ENCODE measurements at regions not wholly inside any gene's neighbourhood (a gene's known extent, or its start where the extent isn't known, plus 50 kb on each side); places are given as distances from the start of the nearest gene placed in this dataset.
"Not testable (repeated sequence)": the region's sequence is repeated elsewhere in the genome, so short reads cannot be mapped to it uniquely, and the experiment has no call there.

DNA sequence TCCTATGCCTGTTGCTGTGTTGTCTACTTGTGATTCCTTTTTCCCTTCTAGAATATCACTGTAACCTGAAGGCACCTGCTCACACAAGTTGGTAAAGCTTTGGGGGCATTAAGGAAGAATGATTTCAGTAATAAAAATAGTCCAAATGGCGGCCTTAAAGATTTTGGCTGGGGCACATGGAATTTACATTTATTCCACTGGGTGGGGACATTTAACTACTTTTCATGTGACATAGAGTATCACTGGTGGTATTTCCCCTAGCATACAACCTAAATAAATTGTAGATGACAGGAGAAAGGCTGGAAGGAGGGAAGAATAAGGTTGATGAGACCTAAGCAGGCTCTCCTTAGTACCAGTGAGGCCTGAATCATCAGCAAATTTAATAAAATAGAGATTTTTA, 121.8 kb upstream of the EDA2R start:
- no peaks in the 10 kb centered on the region for H3K9me3 ChIP-seq
- no peak overlapping the region for H3K4me3 ChIP-seq (ENCODE audit: low read depth in 1 of 2, low read length in 1 of 2)
- H3K36me3 ChIP-seq: no peaks in the 10 kb centered on the region
- no peaks in the 10 kb centered on the region for H3K4me1 ChIP-seq (ENCODE audit: control insufficient read depth in 1 of 2, insufficient read depth in 1 of 2, low read depth in 1 of 2, low read length in 1 of 2)
- H3K27me3 ChIP-seq: no peaks in the 10 kb centered on the region
- no peak overlapping the region for H3K27ac ChIP-seq
- TF ChIP-seq, protein P1, sequence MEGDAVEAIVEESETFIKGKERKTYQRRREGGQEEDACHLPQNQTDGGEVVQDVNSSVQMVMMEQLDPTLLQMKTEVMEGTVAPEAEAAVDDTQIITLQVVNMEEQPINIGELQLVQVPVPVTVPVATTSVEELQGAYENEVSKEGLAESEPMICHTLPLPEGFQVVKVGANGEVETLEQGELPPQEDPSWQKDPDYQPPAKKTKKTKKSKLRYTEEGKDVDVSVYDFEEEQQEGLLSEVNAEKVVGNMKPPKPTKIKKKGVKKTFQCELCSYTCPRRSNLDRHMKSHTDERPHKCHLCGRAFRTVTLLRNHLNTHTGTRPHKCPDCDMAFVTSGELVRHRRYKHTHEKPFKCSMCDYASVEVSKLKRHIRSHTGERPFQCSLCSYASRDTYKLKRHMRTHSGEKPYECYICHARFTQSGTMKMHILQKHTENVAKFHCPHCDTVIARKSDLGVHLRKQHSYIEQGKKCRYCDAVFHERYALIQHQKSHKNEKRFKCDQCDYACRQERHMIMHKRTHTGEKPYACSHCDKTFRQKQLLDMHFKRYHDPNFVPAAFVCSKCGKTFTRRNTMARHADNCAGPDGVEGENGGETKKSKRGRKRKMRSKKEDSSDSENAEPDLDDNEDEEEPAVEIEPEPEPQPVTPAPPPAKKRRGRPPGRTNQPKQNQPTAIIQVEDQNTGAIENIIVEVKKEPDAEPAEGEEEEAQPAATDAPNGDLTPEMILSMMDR (IDR thresholded peaks at IDR 0.05): no peak

DNA sequence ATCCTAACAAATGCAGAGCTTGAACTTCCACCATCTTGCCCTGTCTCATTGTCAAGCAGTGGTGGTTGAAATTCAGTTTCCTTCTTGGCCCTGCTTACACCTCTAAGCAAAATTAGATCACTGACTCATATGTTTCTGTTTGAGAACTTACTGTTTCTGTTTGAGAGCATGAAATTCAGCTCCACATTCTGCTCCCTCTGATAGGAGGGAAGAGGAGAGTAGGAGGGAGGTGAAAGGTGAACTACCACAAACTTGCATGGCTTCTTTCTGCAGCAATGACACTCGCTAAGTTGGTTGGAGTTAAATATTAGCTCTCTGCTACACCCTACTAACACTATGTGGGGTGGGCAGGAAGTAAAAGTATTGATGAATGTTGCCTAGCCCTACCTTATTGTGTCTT, 117.8 kb upstream of the EDA2R start:
- no peak overlapping the region for H3K27ac ChIP-seq
- H3K4me3 ChIP-seq (ENCODE audit: low read depth in 1 of 2, low read length in 1 of 2): no peak overlapping the region
- no peaks in the 10 kb centered on the region for H3K9me3 ChIP-seq
- H3K36me3 ChIP-seq: no peaks in the 10 kb centered on the region
- TF ChIP-seq, protein P1 (IDR thresholded peaks at IDR 0.05): no peak
- H3K27me3 ChIP-seq: no peaks in the 10 kb centered on the region
- no peaks in the 10 kb centered on the region for H3K4me1 ChIP-seq (ENCODE audit: control insufficient read depth in 1 of 2, insufficient read depth in 1 of 2, low read depth in 1 of 2, low read length in 1 of 2)

DNA sequence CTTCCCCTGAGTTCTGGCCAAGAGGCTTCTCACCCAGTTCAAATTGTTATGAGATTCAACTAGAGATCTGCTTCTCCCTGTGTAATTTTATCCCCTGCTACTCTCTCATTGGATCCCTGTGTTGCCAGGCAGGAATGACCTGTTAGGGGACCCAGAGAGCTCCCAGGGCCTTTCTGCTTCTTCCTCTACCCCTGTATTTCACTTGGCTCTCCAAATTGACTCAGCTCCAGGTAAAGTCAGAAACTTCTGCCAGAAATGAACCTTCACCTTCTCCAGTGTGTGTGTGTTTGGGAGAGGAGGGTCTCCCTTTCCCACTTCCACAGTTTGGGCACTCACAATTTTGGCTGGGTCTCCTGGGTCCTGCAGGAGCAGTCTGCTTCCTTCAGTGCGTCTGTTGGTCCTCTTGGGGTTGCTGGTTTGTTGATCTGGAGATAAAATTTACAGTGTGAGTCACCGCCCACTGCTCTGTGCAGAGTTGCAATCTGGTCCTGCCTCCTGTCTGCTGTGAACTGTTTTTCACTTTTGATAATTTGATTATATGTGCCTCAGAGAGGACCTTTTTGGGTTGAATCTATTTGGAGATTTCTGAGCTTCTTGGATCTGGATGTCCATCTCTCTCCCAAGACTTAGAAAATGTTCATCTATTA, 112.4 kb upstream of the EDA2R start:
- no peaks in the 10 kb centered on the region for H3K4me1 ChIP-seq (ENCODE audit: control insufficient read depth in 1 of 2, insufficient read depth in 1 of 2, low read depth in 1 of 2, low read length in 1 of 2)
- H3K27ac ChIP-seq: no peak overlapping the region
- no peaks in the 10 kb centered on the region for H3K27me3 ChIP-seq
- no peak overlapping the region for H3K4me3 ChIP-seq (ENCODE audit: low read depth in 1 of 2, low read length in 1 of 2)
- TF ChIP-seq, protein P1 (IDR thresholded peaks at IDR 0.05): no peak
- no peaks in the 10 kb centered on the region for H3K9me3 ChIP-seq
- no peaks in the 10 kb centered on the region for H3K36me3 ChIP-seq

DNA sequence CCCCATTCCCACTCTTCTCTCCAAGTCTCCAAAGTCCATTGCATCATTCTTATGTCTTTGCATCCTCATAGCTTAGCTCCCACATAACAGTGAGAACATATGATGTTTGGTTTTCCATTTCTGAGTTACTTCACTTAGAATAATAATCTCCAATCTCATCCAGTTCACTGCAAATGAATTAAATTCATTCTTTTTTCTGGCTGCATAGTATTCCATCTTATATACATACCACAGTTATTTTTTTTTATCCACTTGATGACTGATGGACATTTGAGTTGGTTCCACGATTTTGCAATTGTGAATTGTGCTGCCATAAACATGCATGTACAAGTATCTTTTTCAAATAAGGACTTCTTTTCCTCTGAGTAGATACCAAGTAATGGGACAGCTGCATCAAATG, 105.6 kb upstream of the EDA2R start:
- not testable (repeated sequence) for H3K27me3 ChIP-seq; H3K27ac ChIP-seq; H3K4me3 ChIP-seq (ENCODE audit: low read depth in 1 of 2, low read length in 1 of 2); H3K4me1 ChIP-seq (ENCODE audit: control insufficient read depth in 1 of 2, insufficient read depth in 1 of 2, low read depth in 1 of 2, low read length in 1 of 2); H3K9me3 ChIP-seq; H3K36me3 ChIP-seq

DNA sequence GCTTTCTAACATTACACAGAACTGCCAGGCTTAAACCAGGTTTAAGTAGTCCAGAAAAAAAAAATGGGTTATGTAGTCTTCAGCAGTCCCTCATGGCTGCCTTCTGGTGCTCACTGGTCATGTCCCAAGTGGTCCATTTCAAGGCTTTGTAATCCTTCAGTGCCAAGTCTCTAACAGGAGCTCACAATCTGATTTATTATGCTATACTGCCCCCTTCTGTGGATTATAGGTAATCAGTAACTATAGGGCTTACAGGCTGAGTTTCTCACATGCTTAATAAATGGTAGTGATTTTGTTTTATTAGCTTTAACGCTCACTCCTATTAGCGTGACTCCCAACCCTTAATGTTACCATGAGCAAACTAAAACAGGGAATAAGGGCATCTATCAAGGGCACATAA, 92.5 kb upstream of the EDA2R start:
- TF ChIP-seq, protein P1 (IDR thresholded peaks at IDR 0.05): no peak
- no peaks in the 10 kb centered on the region for H3K4me1 ChIP-seq (ENCODE audit: control insufficient read depth in 1 of 2, insufficient read depth in 1 of 2, low read depth in 1 of 2, low read length in 1 of 2)
- no peak overlapping the region for H3K4me3 ChIP-seq (ENCODE audit: low read depth in 1 of 2, low read length in 1 of 2)
- H3K27ac ChIP-seq: no peak overlapping the region
- H3K27me3 ChIP-seq: no peaks in the 10 kb centered on the region
- H3K36me3 ChIP-seq: no peaks in the 10 kb centered on the region
- H3K9me3 ChIP-seq: no peaks in the 10 kb centered on the region

DNA sequence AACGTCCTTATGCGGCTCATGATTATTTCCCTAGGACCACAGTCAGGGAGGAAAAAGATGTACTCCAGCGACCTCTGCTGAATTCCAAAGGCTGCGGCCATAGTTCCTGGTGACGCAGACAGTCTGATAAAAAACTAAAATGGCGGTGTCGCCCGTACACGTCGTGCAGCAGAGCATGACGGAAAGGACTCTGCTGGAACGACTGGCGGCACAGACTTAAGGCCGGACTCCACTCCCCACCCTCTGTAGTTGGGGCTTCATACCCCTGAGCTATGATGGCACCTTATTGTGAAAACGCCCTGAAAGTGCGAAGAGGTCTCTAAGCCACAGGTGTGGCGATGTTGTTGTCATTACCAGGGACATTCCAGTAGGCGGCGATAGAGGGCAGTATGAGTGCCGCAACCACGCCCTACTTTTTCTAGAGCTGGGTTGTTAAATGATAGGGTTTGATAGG, 90.0 kb upstream of the EDA2R start:
- no peak overlapping the region for H3K27ac ChIP-seq
- no peaks in the 10 kb centered on the region for H3K9me3 ChIP-seq
- H3K4me3 ChIP-seq (ENCODE audit: low read depth in 1 of 2, low read length in 1 of 2): peak overlapping the region; percentile 41 to 48

More for the DNA sequence above, 90.0 kb upstream of the EDA2R start:
- Histone ChIP-seq H3K36me3 (no peaks in the 10 kb centered on the region), H3K4me1 (ENCODE audit: control insufficient read depth in 1 of 2, insufficient read depth in 1 of 2, low read depth in 1 of 2, low read length in 1 of 2) (no peaks in the 10 kb centered on the region), H3K27me3 (no peaks in the 10 kb centered on the region)
- TF ChIP-seq, protein P1 (IDR thresholded peaks at IDR 0.05): no peak
